Daoy (cell line): ENCODE measurements at regions not wholly inside any gene's neighbourhood (a gene's known extent, or its start where the extent isn't known, plus 50 kb on each side); places are given as distances from the start of the nearest gene placed in this dataset.
A peak's percentile ranks its signal among the peaks of the same experiment; 100 is the strongest.
"Not testable (repeated sequence)": the region's sequence is repeated elsewhere in the genome, so short reads cannot be mapped to it uniquely, and the experiment has no call there.

Experiments used
- DNase-seq: peaks from one replicate; pipeline ENCODE4 v3.0.0-alpha.2; 2015; ENCODE audit warnings: low read depth

DNA sequence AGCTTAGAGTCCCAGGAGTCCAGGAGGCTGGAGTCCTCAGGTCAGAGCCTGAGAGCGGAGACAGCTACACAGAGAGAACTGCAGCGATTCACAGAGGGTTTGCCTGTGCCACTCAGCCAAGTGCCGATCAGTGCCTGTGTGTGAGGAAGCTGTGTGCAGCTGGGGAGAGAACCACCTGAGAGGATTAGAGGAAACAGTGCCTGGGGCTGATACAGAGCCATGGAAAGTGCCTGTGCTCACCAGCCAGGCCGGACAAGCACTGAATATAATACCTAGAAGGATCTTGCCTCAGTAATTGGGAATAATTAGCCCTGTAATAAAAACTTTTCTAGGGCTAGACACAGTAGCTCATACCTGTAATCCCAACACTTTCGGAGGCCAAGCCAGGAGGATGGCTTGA is 134.7 kb downstream of the ARHGAP11B start:
- not testable (repeated sequence) for DNase-seq

DNA sequence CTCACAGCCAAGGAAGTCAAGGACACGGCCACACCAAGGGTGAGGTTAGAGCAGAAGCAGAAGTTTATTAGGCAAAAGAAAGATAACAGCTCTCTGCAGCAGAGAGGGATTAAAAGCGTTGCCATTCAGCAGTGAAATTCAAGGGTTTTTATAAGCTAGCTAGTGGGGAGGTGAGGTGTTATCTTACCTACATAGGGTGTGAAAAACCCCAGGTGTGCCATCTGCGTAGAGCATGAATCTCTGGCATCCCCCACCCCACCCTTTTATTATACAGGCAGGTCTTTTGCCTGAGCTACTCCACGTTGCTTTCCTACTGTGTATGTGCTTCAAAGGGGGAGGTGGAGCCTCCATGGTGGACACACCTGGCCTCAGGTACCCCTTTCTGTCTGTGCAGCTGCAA is 135.4 kb downstream of the ARHGAP11B start:
- not testable (repeated sequence) for DNase-seq

DNA sequence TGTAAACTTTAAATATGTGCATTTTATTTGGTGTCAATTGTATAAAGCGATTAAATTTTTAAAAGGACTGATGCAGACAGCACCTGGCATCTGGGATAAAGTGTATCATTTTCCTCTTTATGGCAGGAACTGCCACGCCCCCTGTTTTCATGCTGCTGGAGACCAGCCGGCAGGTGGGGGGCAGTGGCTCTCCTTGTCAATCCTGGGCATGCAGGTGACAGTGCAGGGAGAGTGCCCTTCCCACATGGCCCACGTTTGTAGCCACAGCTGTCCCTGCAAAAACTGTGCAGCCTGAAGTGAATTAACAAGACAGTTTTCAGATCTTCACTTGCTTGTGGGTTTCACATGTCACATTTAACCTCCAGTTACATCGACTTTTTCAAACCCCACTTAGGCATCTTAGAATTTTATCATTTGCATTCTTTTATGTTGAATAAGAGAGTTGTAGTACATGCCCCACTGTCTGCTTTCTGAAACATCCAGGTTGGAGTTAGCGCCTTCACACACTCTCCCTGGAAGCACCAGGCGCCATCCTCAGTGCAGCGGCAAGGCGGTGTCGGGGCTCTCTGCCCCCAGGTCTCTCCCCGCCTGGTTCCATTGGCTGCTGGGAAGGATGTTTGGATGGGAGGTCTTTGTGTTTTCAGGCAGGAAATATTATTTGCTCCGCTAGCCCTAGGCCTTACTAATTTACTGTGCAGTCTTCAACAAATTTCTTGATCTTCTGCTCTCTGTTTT is 134.2 kb upstream of the FAN1 start:
- not testable (repeated sequence) for DNase-seq

DNA sequence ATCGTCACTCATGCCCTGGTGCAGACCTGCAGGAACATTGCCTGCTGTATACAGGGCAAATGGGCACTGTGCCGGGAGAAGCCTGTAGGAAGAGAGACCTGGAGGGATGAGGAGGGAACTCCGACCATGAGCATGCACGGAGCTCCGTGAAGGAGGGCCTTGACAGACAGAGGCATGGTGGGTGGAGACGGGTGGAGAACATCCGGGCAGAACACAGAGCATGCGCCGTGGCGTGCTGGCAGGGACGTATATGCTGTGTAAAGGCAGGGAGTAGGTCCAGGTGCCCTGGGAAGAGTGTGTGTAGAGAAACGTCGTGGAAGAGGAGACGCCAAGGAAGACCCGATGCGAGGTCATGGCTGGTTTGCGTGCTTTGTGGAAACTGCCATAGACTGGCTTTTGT is 133.0 kb upstream of the FAN1 start:
- DNase-seq, result no peak

DNA sequence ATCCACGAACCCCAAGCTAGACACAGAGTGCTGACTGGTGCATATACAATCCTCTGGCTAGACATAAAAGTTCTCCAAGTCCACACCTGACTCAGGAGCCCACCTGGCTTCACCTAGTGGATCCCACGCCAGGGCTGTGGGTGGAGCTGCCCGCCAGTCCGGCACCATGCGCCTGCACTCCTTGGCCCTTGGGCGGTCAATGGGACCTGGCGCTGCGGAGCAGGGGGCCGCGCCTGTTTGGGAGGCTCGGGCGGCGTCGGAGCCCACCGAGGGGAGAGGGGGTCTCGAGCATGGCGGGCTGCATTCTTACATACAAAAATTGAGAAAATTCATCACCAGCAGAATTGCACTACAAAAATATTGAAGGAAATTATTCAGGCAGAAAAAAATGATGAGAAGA is 120.7 kb upstream of the FAN1 start:
- no peak for DNase-seq

DNA sequence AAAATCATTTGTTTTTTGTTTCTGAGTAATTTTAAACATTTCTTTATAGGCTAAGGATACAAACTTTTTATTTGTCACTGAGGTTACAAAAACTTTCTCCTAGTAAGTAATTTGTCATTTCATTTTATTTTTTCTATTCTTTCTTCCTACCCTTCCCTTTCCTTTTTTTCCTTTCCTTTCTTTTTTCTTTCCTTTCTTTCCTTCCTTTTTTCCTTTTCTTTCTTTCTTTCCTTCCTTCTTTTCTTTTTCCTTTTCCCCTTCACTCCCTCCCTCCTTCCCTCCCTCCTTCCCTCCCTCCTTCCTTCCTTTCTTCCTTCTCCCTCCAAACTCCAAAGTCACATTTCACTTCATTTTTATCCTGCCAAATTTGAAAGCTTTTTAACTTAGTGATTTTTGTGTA is 115.1 kb upstream of the FAN1 start:
- no peak for DNase-seq

DNA sequence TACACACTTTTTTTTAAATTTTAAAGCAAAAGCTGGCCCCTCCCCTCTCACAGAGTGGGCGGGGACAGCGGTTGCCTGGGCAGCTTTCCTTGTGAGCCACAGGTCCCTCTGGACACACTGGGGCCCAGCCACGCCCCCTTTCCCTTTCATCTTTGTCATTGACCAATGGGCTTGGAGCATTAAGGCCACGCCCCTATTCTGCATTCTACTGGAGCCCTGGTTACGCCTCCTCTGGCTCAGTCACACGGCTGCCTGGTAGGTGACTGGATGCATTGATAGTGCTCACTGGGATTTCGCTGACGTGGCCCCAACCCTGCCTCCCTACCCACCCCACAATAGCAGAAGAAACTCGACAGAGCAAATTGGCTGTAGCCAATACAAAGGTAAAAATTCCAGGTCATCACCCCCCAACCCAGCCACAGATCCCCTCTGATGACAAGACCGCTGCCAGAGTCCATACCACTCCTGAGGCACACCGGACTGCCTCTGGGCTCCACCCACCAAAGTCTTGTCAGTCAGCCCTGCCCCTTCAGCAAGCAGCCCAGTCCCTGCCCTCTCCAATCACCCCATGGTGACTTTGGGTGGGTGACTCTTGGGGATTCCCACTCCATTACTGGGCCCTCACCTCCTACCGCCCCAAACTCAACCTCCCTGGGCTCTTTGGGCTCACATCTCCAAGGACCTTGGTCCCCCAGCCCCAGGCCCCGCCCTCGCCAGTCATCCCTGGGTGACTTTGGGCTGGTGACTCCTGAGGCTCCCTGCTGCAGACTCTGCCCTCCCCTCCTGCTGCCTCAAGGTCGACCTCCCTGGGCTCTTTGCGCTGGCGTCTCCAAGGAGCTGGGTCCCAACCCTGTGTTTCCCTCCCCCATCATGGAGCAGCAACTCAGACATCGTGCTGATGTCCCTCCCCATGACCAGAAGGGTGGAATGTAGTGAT is 112.2 kb upstream of the FAN1 start:
- DNase-seq, result peak; percentile 22

DNA sequence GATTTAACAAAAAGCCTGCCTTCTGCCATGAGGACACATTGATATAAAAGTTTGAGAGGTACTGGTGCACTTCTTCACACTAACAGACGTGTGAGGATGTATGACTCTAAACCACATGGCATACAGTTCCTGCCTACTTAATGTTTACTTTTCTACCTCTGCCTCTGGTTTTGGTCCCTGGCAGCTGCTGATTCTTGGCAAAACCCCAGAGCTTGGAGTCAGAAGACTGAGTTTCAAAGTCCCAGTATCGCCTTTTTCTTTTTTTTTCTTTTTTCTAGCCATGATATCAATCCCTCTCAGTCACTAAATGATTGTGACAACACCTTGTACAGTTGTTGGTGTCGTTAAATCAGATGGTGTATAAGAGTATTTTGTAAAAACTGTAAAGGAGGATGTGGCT is 110.9 kb upstream of the FAN1 start:
- not testable (repeated sequence) for DNase-seq

DNA sequence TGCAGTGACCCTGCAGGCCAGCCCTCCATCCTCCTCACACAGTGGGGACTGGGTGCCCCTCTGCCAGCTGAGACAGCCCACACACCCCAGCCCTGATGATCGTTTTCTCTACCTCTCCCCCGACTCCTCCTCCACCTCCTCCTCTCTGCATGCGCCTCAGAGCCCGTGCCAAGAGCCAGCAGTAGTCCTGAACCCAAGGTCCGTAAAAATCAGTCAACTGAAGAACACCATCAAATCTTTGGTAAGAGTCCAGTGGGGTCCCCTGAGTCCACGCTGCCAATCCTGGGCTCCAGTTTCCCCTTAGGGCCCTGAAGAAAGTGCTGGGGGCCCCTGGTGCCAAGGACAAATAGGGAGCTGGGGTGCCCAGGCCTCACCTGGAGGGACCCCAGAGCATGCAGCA is 109.3 kb upstream of the FAN1 start:
- no peak for DNase-seq

DNA sequence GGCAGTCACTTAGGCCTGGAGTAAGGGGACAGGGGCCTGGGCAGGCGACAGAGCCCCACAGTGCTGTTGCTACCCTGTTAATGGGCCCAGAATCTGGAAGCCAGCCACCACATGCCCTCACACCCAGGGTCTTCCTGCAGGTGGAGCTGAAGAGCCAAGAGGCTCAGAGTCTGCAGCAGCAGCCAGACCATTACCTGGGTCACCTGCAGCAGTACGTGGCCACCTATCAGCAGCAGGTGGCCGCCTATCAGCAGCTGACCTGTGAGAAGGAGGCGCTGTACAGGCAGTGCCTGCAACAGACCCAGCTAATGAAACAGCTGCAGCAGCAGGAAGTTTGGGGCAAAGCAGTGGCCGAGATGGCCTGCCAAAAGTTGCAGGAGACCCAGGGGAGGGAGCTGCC is 104.2 kb upstream of the FAN1 start:
- not testable (repeated sequence) for DNase-seq

DNA sequence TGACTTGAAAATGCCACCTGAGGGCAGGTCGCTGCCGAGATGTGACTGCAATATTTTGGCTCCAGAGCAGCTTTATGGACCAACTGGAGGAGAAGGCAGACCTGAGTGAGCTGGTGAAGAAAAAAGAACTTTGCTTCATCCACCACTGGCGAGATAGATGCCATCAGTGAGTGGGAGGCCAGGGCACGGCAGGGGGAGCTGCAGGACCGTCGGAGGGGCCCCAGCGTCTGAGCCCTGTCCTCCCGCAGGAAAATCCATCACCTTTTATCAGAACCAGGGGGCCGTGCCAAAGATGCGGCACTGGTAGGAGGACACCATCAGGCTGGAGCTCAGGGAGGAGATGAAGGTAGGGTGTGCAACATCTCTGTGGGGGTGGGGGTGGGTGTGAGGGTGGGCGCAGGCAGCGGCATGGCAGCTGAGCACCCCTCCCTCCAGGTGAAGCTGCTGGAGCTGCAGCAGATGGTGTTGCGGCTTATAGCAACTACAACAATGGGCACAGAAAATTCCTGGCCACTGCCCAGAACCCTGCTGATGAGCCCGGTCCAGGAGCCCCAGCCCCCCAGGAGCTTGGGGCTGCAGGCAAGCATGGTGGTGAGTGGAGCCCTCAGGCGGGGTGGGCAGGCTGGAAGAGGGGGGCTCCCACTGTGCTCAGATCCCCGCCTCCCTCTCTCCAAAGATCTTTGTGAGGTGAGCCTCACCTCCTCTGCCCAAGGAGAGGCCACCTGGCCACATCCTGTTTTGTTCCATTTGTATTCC is 102.4 kb upstream of the FAN1 start:
- DNase-seq, result not testable (repeated sequence)

DNA sequence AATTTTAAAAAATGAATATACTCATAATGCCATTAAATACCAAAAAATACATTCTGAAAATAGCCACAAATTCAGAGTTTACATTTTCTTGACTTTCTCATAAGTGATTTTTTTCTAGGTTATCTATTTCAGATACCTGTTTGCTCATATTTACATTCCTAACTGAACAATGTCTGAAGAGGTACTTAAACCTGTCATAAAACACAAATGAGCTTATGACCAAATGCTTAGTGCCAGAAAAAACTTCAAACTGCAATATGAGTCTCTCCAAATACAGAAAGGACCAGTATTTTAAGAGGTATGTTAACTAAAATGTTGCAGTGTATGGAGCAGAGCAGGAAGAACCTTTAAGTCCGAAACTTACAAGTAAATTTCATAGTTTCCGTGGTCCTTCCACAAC is 101.7 kb upstream of the FAN1 start:
- DNase-seq, result not testable (repeated sequence)

DNA sequence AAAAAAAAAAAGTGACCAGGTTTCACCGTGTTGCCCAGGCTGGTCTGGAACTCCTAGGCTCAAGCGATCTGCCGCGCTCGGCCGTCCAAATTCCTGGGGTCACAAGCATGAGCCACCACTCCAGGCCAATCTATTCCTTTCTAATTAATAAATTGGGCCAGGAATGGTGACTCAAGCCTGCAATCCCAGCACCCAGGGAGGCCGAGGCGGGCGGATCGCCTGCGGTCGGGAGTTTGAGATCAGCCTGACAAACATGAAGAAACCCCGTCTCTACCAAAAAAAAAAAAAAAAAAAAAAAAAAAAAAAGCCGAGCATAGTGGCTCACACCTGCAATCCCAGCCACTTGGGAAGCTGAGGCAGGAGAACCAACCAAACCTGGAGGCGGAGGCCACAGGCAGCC is 100.0 kb upstream of the FAN1 start:
- not testable (repeated sequence) for DNase-seq

DNA sequence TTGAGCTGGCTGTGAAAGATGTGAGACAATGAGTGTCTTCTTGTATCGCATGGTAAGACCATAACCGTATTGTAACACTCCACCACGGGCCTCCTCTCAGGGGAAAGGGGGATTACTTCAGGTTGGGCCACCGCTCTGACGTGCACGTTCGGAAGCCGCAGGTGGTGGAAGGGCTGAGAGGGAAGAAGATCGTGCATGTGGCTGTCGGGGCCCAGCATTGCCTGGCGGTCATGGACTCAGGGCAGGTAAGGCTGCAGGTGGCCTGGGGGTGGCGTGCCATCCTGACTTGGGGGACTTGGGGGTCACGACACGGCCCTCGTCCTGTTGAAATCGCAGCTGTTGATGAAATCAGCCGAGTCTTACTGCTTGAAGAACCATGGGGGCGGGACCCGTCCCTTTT is 87.3 kb upstream of the FAN1 start:
- no peak for DNase-seq

DNA sequence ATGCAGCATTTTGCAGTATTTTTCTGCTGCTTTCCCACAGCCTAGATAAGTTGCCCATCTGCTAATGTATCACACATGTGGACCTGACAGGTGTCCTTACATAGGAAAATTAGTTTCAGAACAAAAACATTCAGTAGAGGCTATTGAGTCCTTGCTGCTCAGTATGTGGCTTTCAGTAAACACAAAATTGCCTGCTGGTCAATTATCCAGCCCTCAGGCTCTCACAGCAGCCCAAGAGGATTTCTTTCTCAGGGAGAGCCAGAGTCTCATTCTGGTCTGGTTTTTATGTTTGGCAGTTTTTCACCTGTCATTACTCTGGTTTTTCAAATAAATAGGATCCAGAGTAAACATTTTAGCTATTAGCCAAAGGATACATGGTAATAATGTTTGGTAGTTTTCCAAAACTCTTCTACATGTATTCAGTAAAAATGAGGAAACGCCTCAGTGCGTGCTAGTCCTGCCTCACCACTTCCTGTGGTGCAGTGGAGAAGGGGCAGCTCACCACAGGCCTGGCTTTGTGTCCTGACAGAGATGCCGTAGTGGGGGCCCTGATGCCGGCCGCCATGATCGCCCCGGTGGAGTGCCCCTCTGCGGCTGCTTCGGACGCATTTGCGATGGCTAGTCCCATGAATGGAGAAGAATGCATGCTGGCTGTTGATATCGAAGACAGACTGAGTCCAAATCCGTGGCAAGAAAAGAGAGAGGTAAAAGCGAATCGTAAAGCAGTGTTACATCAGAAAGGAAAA is 80.5 kb upstream of the FAN1 start:
- not testable (repeated sequence) for DNase-seq

DNA sequence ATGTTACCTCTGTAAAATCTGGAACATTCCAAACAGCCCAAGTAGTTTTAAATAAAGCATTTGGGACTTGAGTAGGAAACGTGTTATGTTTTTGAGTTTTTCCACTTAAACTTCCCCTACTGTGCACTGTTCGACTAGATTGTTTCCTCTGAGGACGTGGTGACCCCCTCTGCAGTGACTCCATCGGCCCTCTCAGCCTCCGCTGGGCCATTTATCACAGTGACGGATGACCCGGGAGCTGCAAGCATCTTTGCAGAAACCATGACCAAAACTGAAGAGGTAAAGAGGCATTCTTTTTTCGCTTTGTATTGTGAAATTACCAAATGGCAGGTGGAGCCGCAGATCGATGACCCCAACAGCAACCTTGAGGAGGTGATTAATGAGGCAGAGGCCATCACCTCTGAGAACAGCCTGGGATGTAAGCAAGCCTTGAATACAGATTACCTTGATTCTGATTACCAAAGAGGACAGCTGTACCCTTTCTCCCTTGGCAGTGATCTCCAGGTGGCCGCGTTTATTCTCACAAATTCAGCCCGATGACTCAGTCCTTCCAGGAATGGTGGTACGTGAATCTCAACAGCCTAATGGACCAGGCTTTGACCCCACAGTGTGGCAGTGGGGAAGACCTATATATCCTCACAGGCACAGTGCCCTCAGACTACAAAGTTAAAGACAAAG is 79.1 kb upstream of the FAN1 start:
- no peak for DNase-seq

DNA sequence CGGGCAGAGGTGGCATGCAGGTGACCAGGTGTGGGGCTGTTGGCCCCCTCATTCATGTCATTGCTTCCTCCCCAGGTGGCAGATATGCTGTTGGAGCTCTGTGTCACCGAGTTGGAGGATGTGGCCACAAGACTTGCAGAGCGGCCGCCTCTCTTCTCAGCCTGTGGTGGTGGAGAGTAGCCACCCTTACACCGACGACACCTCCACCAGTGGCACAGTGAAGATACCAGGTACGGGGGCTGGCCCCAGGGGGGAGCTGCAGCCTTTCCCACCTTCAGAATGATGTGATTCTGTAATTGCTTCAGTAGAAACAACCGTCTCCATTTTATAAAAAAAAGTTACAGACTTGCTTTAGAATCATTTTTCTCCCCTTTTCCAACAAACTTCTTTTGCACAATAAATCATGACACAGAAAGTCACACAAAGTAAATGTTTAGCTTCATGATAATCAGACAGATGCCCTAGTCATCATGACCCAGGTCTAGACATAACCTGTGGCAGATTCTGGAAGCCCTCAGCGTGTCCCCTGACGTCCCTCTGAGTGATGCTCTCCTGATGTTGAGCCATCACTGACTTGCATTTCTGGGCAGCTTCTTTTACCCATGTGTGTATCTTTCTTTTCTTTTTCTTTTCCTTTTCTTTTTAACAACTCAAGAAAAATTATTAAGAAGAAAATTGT is 76.0 kb upstream of the FAN1 start:
- DNase-seq, result no peak

DNA sequence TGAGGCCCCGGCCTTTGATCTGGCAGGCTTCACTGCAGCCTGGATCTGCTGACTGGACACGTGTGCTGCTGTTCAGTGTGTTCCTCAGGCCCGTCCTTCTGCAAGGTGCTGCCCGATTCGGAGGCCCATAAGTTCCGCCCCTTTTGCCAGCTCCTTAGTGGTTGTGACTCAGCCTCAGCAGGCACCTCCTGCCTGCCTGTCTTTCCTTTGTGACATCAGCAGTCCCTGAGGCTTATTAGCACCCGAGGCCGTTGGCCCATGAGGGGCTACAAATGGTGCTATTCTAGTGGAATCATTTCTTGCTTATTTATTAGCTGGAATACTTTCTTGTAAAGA is 75.4 kb upstream of the FAN1 start:
- peak; percentile 62 for DNase-seq

DNA sequence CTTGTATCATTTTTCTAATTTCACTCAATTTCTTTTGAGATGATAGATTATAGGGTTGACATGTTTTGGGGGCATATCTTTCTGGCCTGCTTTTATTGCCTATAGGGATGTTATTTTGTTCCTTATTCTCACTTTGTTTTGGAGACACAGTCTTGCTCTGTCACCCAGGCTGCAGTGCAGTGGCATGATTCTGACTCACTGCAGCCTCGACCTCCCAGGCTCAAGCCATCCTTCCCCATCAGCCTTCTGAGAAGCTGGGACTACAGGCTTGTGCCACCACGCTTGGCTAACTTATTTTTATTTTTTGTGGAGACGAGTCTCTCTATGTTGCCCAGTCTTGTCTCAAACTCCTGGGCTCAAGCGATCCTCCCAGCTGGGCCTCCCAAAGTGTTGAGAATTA is 72.8 kb upstream of the FAN1 start:
- no peak for DNase-seq

DNA sequence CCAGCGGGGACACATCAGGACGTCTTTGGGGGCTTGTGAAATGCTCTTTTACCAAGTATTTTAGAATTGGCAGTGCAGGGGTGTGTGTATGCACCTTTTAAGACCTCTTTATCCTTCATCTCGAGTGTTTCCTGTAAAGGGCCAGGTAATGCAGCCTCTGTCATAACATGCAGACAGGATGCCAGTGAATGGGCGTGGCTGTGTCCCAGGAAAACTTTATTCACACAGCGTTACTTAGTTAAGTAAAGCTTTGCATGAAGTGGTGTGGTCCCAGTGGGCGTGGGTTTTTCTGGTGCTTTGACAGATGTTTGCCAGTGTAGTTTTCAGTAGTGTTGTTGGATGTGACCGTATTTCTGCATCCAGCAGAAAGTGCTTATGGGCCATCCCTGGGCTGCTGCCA is 70.3 kb upstream of the FAN1 start:
- not testable (repeated sequence) for DNase-seq

DNA sequence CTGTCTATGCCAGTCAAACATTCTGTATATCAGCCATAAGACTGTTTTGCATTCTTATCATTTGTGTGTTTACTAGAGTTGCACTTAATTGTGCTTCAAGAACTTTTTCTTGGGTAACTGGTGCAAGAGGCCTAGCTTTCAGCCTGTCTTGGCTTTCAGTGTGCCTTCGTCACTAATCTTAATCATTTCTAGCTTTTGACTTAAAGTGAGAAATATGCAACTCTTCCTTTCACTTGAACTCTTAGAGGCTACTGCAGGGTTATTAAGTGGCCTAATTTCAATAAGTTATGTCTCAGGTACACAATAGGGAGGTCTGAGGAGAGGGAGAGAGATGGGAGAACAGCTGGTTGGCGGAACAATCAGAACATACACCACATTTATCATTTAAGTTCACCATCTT is 62.1 kb upstream of the FAN1 start:
- not testable (repeated sequence) for DNase-seq
